H9 (cell line): ENCODE measurements at regions not wholly inside any gene's neighbourhood (a gene's known extent, or its start where the extent isn't known, plus 50 kb on each side); places are given as distances from the start of the nearest gene placed in this dataset.
A peak's percentile ranks its signal among the peaks of the same experiment; 100 is the strongest.

Experiments
- DNase-seq: peaks from one replicate; pipeline ENCODE4 v3.0.0-alpha.2; 2017
- H2AFZ ChIP-seq: one replicate; pipeline ENCODE4 v1.6.1; 2013; ENCODE audit warnings: mild to moderate bottlenecking, low read length, control low read depth, moderate library complexity
- H2AK5ac ChIP-seq: 2 replicates; pipeline ENCODE4 v1.6.1; 2013; ENCODE audit warnings: low read length, control low read depth, mixed read lengths; ENCODE audit not compliant: insufficient read length
- H2BK120ac ChIP-seq: one replicate; pipeline ENCODE4 v1.6.1; 2013; ENCODE audit warnings: low read depth, mild to moderate bottlenecking, low read length, control low read depth, inconsistent platforms; ENCODE audit not compliant: poor library complexity, severe bottlenecking
- H2BK12ac ChIP-seq: 2 replicates; pipeline ENCODE4 v1.6.1; 2013; ENCODE audit warnings: low read length, control low read depth, mixed read lengths, low read depth; ENCODE audit not compliant: insufficient read length
- H2BK15ac ChIP-seq: 2 replicates; pipeline ENCODE4 v1.6.1; 2013; ENCODE audit warnings: low read depth, low read length, control low read depth
- H2BK20ac ChIP-seq: one replicate; pipeline ENCODE4 v1.6.1; 2013; ENCODE audit warnings: low read depth, mild to moderate bottlenecking, low read length, control low read depth, inconsistent platforms; ENCODE audit not compliant: poor library complexity, severe bottlenecking
- H2BK5ac ChIP-seq: 2 replicates; pipeline ENCODE4 v1.6.1; 2013; ENCODE audit warnings: low read length, control low read depth, mixed read lengths; ENCODE audit not compliant: insufficient read length
- H3K14ac ChIP-seq: 2 replicates; pipeline ENCODE4 v1.6.1; 2013; ENCODE audit warnings: low read length, control low read depth; ENCODE audit not compliant: insufficient read depth
- H3K18ac ChIP-seq: 2 replicates; pipeline ENCODE4 v1.6.1; 2013; ENCODE audit warnings: low read depth, mild to moderate bottlenecking, mixed read lengths, low read length, control low read depth; ENCODE audit not compliant: insufficient read length
- H3K23ac ChIP-seq: 2 replicates; pipeline ENCODE4 v1.6.1; 2013; ENCODE audit warnings: low read length, control low read depth, mixed read lengths, low read depth; ENCODE audit not compliant: insufficient read length
- H3K23me2 ChIP-seq: 2 replicates; pipeline ENCODE4 v1.6.1; 2013; ENCODE audit warnings: low read depth, mild to moderate bottlenecking, mixed read lengths, low read length, control low read depth; ENCODE audit not compliant: insufficient read length, poor library complexity, severe bottlenecking
- H3K27ac ChIP-seq: 2 replicates; pipeline ENCODE4 v1.5.1; 2013; ENCODE audit warnings: low read length, control low read depth, mixed read lengths, low read depth; ENCODE audit not compliant: insufficient read length
- H3K27me3 ChIP-seq: 2 replicates; pipeline ENCODE4 v1.6.1; 2013; ENCODE audit warnings: low read length, control low read depth, inconsistent platforms; ENCODE audit not compliant: insufficient read depth
- H3K4ac ChIP-seq: 2 replicates; pipeline ENCODE4 v1.6.1; 2013; ENCODE audit warnings: low read depth, mild to moderate bottlenecking, control low read depth, inconsistent platforms, low read length, moderate library complexity
- H3K4me1 ChIP-seq: 2 replicates; pipeline ENCODE4 v1.6.1; 2013; ENCODE audit warnings: low read length, control low read depth, inconsistent platforms; ENCODE audit not compliant: insufficient read depth
- H3K4me2 ChIP-seq: 2 replicates; pipeline ENCODE4 v1.6.1; 2013; ENCODE audit warnings: low read length, control low read depth, mixed read lengths; ENCODE audit not compliant: insufficient read length, insufficient read depth
- H3K56ac ChIP-seq: 2 replicates; pipeline ENCODE4 v1.6.1; 2013; ENCODE audit warnings: low read depth, mild to moderate bottlenecking, mixed read lengths, low read length, control low read depth; ENCODE audit not compliant: insufficient read length
- H3K79me1 ChIP-seq: 2 replicates; pipeline ENCODE4 v1.6.1; 2013; ENCODE audit warnings: low read depth, mild to moderate bottlenecking, moderate library complexity, low read length, control low read depth, inconsistent platforms; ENCODE audit not compliant: insufficient read depth, poor library complexity, severe bottlenecking
- H3K79me2 ChIP-seq: 2 replicates; pipeline ENCODE4 v1.6.1; 2013; ENCODE audit warnings: low read length, control low read depth, inconsistent platforms; ENCODE audit not compliant: insufficient read depth
- H3K9ac ChIP-seq: 2 replicates; pipeline ENCODE4 v1.6.1; 2013; ENCODE audit warnings: low read length, control low read depth, mixed read lengths; ENCODE audit not compliant: insufficient read length; ENCODE audit errors: extremely low read depth
- H3K9me3 ChIP-seq: one replicate; pipeline ENCODE4 v1.6.1; 2013; ENCODE audit warnings: low read depth, low read length, inconsistent platforms; ENCODE audit not compliant: control insufficient read depth
- H3T11ph ChIP-seq: one replicate; pipeline ENCODE4 v1.6.1; 2013; ENCODE audit warnings: mild to moderate bottlenecking, low read length, control low read depth, inconsistent platforms
- H4K20me1 ChIP-seq: one replicate; pipeline ENCODE4 v1.6.1; 2013; ENCODE audit not compliant: control insufficient read depth, insufficient read length, insufficient read depth
- H4K5ac ChIP-seq: 2 replicates; pipeline ENCODE4 v1.6.1; 2013; ENCODE audit warnings: low read depth, mild to moderate bottlenecking, mixed read lengths, low read length, control low read depth; ENCODE audit not compliant: insufficient read length
- H4K8ac ChIP-seq: replicated peaks from 2 replicates; pipeline ENCODE4 v1.6.1; 2013; ENCODE audit warnings: low read length, control low read depth, mixed read lengths, low read depth; ENCODE audit not compliant: insufficient read length
- H4K91ac ChIP-seq: 2 replicates; pipeline ENCODE4 v1.6.1; 2013; ENCODE audit warnings: low read depth, mild to moderate bottlenecking, moderate library complexity, mixed read lengths, low read length, control low read depth; ENCODE audit not compliant: insufficient read length
- H3K27ac Mint-ChIP-seq, 3 experiments: 2 replicates in 2 of 3; 3 replicates in 1 of 3; pipeline ENCODE4 v1.8.0; 2020 to 2021; ENCODE audit warnings: mixed read lengths in 3 of 3, mild to moderate bottlenecking in 1 of 3, moderate library complexity in 1 of 3
- H3K27me3 Mint-ChIP-seq: 2 replicates; pipeline ENCODE4 v1.8.0; 2021; ENCODE audit warnings: low read depth, mild to moderate bottlenecking, moderate library complexity, mixed read lengths
- H3K36me3 Mint-ChIP-seq, 3 experiments: 2 replicates in 2 of 3; 3 replicates in 1 of 3; pipeline ENCODE4 v1.8.0; 2020 to 2021; ENCODE audit warnings: low read depth in 3 of 3, mixed read lengths in 3 of 3; ENCODE audit not compliant: insufficient read depth in 1 of 3
- H3K4me1 Mint-ChIP-seq, 2 experiments: 2 replicates each; pipeline ENCODE4 v1.8.0; 2020; ENCODE audit warnings: mixed read lengths in 2 of 2
- H3K4me3 Mint-ChIP-seq, 2 experiments: 2 replicates in 1 of 2; 3 replicates in 1 of 2; pipeline ENCODE4 v1.8.0; 2020 to 2021; ENCODE audit warnings: mild to moderate bottlenecking in 2 of 2, mixed read lengths in 2 of 2, moderate library complexity in 1 of 2
- H3K9me3 Mint-ChIP-seq, 2 experiments: 2 replicates in 1 of 2; 3 replicates in 1 of 2; pipeline ENCODE4 v1.8.0; 2020; ENCODE audit warnings: mild to moderate bottlenecking in 2 of 2, mixed read lengths in 2 of 2, moderate library complexity in 1 of 2
- CTCF ChIP-seq: fragments of 200-600 bp; sonication (generic); conservative IDR thresholded peaks from 3 replicates; pipeline ENCODE4 v1.8.0; 2021; ENCODE audit warnings: antibody characterized with exemption, mild to moderate bottlenecking
- WGBS: extraction: QIAGEN DNeasy Blood & Tissue Kit; methylation state at CpG from one replicate; pipeline ENCODE4 v1.1.7; 2013; ENCODE audit warnings: missing lambda C conversion rate, low lambda C conversion rate, mixed read lengths; ENCODE audit not compliant: insufficient read length; ENCODE audit errors: extremely low coverage; 5-methylcytosine and 5-hydroxymethylcytosine counted together

DNA sequence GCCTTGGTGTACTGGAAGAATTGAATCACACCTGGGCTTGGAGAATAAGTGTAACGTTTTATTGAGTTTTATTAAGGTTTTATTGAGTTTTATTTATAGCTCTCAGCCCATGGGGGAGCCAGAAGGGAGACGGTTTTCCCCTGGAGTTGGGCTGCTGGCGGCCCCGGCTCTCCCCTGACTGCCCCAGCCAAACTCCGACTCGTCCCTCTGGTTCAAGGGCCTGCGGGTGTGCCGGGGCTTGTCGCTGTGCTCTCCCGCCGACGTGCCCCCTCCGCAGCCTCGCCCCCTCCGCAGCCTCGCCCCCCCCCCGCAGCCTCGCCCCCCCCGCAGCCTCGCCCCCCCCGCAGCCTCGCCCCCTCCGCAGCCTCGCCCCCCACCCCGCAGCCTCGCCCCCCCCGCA lies 326.1 kb upstream of the RTL1 start:
- Histone ChIP-seq H2BK120ac (no peak overlapping the region), H3K18ac (no peak overlapping the region), H3T11ph (no peak overlapping the region), H3K9ac (no peak overlapping the region), H3K23ac (no peak overlapping the region), H3K4me2 (no peak overlapping the region), H2BK12ac (no peak overlapping the region), H3K27me3 (no peaks in the 10 kb centered on the region), H3K27ac (no peak overlapping the region), H3K4me1 (no peaks in the 10 kb centered on the region), H4K8ac (no peak overlapping the region), H4K20me1 (no peaks in the 10 kb centered on the region), H3K56ac (no peak overlapping the region), H2BK15ac (no peak overlapping the region), H2BK5ac (no peak overlapping the region), H3K79me1 (no peaks in the 10 kb centered on the region), H3K14ac (no peak overlapping the region), H2AK5ac (no peak overlapping the region), H3K79me2 (no peaks in the 10 kb centered on the region), H2BK20ac (no peak overlapping the region), H2AFZ (no peak overlapping the region), H3K9me3 (no peaks in the 10 kb centered on the region), H4K91ac (no peak overlapping the region), H3K23me2 (no peaks in the 10 kb centered on the region), H3K4ac (no peak overlapping the region), H4K5ac (no peak overlapping the region)
- TF ChIP-seq CTCF, result no peak
- Mint-ChIP-seq H3K4me1 (peaks cover 5 to 30% of the 10 kb centered on the region in 2 experiments), H3K27me3 (peaks cover 8% of the 10 kb centered on the region), H3K9me3 (peaks cover 0 to 6% of the 10 kb centered on the region in 2 experiments; a peak in 2 of 5 replicates), H3K4me3 (no peak overlapping the region), H3K27ac (no peak overlapping the region), H3K36me3 (peaks cover 0 to 4% (median 0%) of the 10 kb centered on the region in 3 experiments; a peak in 2 of 7 replicates)
- peak; percentile 25 for DNase-seq
- WGBS, result no CpG with 5 or more reads among the region's 27 CpGs
